ENCODE measurements at regions not wholly inside any gene's neighbourhood (a gene's known extent, or its start where the extent isn't known, plus 50 kb on each side); places are given as distances from the start of the nearest gene placed in this dataset.

- no peaks in the 10 kb centered on the region for H3K9me3 ChIP-seq (ENCODE audit: low read depth, low read length)
- no peak for DNase-seq (ENCODE audit: insufficient read length, low spot score, missing footprints)
- no peaks in the 10 kb centered on the region for H3K27me3 ChIP-seq (ENCODE audit: insufficient read depth, low read length)
- no peak overlapping the region for H3K4me3 ChIP-seq (ENCODE audit: insufficient read depth, low read length)
- H2AFZ ChIP-seq (ENCODE audit: low read length): no peak overlapping the region
- TF ChIP-seq CTCF (IDR thresholded peaks at IDR 0.05; ENCODE audit: extremely low read depth, low read depth, low read length): no peak
- H3K4me1 ChIP-seq (ENCODE audit: insufficient read depth, low read length): no peaks in the 10 kb centered on the region
- no peaks in the 10 kb centered on the region for H3K36me3 ChIP-seq (ENCODE audit: insufficient read depth, low read length)
- no peak overlapping the region for H3K4me2 ChIP-seq (ENCODE audit: insufficient read depth, low read length)
- no peak overlapping the region for H3K27ac ChIP-seq (ENCODE audit: low read depth, low read length)
- H4K20me1 ChIP-seq (ENCODE audit: insufficient read depth, low read length): no peaks in the 10 kb centered on the region
- H3K79me2 ChIP-seq (ENCODE audit: insufficient read depth, low read length): no peaks in the 10 kb centered on the region
Observed at GRCh38 chr3:94735354-94735753, 672.5 kb downstream of the NSUN3 start.

- H3K27me3 ChIP-seq (ENCODE audit: insufficient read depth, low read length): no peaks in the 10 kb centered on the region
- H3K79me2 ChIP-seq (ENCODE audit: insufficient read depth, low read length): no peaks in the 10 kb centered on the region
- H4K20me1 ChIP-seq (ENCODE audit: insufficient read depth, low read length): no peaks in the 10 kb centered on the region
- no peak for TF ChIP-seq CTCF (IDR thresholded peaks at IDR 0.05; ENCODE audit: extremely low read depth, low read depth, low read length)
- no peak overlapping the region for H2AFZ ChIP-seq (ENCODE audit: low read length)
- H3K9me3 ChIP-seq (ENCODE audit: low read depth, low read length): no peaks in the 10 kb centered on the region
- H3K27ac ChIP-seq (ENCODE audit: low read depth, low read length): no peak overlapping the region
- H3K4me1 ChIP-seq (ENCODE audit: insufficient read depth, low read length): no peaks in the 10 kb centered on the region
- no peak for DNase-seq (ENCODE audit: insufficient read length, low spot score, missing footprints)
- no peak overlapping the region for H3K4me2 ChIP-seq (ENCODE audit: insufficient read depth, low read length)
- no peak overlapping the region for H3K4me3 ChIP-seq (ENCODE audit: insufficient read depth, low read length)
- no peaks in the 10 kb centered on the region for H3K36me3 ChIP-seq (ENCODE audit: insufficient read depth, low read length)
Observed at GRCh38 chr3:94737116-94737515, 674.3 kb downstream of the NSUN3 start.

GRCh38 chr3:94739420-94739819 is 676.6 kb downstream of the NSUN3 start:
- no peak overlapping the region for H3K4me2 ChIP-seq (ENCODE audit: insufficient read depth, low read length)
- no peak for DNase-seq (ENCODE audit: insufficient read length, low spot score, missing footprints)
- no peaks in the 10 kb centered on the region for H3K27me3 ChIP-seq (ENCODE audit: insufficient read depth, low read length)
- H3K4me1 ChIP-seq (ENCODE audit: insufficient read depth, low read length): no peaks in the 10 kb centered on the region
- no peak overlapping the region for H3K27ac ChIP-seq (ENCODE audit: low read depth, low read length)
- no peaks in the 10 kb centered on the region for H3K36me3 ChIP-seq (ENCODE audit: insufficient read depth, low read length)
- no peaks in the 10 kb centered on the region for H3K79me2 ChIP-seq (ENCODE audit: insufficient read depth, low read length)
- TF ChIP-seq CTCF (IDR thresholded peaks at IDR 0.05; ENCODE audit: extremely low read depth, low read depth, low read length): no peak
- no peaks in the 10 kb centered on the region for H3K9me3 ChIP-seq (ENCODE audit: low read depth, low read length)
- no peak overlapping the region for H3K4me3 ChIP-seq (ENCODE audit: insufficient read depth, low read length)
- no peak overlapping the region for H2AFZ ChIP-seq (ENCODE audit: low read length)
- H4K20me1 ChIP-seq (ENCODE audit: insufficient read depth, low read length): no peaks in the 10 kb centered on the region

- Histone ChIP-seq H4K20me1 (ENCODE audit: insufficient read depth, low read length) (no peaks in the 10 kb centered on the region), H3K79me2 (ENCODE audit: insufficient read depth, low read length) (no peaks in the 10 kb centered on the region)
Observed at GRCh38 chr3:94758751-94759150, 695.9 kb downstream of the NSUN3 start.

More at GRCh38 chr3:94758751-94759150, 695.9 kb downstream of the NSUN3 start:
- Histone ChIP-seq H3K36me3 (ENCODE audit: insufficient read depth, low read length) (no peaks in the 10 kb centered on the region), H3K27ac (ENCODE audit: low read depth, low read length) (no peak overlapping the region), H3K4me1 (ENCODE audit: insufficient read depth, low read length) (no peaks in the 10 kb centered on the region), H2AFZ (ENCODE audit: low read length) (no peak overlapping the region), H3K4me3 (ENCODE audit: insufficient read depth, low read length) (no peak overlapping the region), H3K4me2 (ENCODE audit: insufficient read depth, low read length) (no peak overlapping the region), H3K9me3 (ENCODE audit: low read depth, low read length) (peaks cover 5% of the 10 kb centered on the region), H3K27me3 (ENCODE audit: insufficient read depth, low read length) (no peaks in the 10 kb centered on the region)
- TF ChIP-seq CTCF (IDR thresholded peaks at IDR 0.05; ENCODE audit: extremely low read depth, low read depth, low read length): no peak
- DNase-seq (ENCODE audit: insufficient read length, low spot score, missing footprints): no peak

Data from osteoblast (primary cell).